ENCODE measurements at regions not wholly inside any gene's neighbourhood (a gene's known extent, or its start where the extent isn't known, plus 50 kb on each side); places are given as distances from the start of the nearest gene placed in this dataset.

- TF ChIP-seq CTCF (IDR thresholded peaks at IDR 0.05; ENCODE audit: poor library complexity, severe bottlenecking) (no peak), REST (IDR thresholded peaks at IDR 0.05; ENCODE audit: borderline replicate concordance) (no peak), EP300 (conservative IDR thresholded peaks at IDR 0.05; ENCODE audit: poor library complexity, severe bottlenecking) (no peak), EZH2 (IDR thresholded peaks at IDR 0.05; ENCODE audit: borderline replicate concordance, insufficient read depth, low read length, poor library complexity, severe bottlenecking) (no peak), TAF1 (IDR thresholded peaks at IDR 0.05; ENCODE audit: low read depth) (no peak)
Observed at GRCh38 chr5:172543484-172544298, 89.4 kb upstream of the SH3PXD2B start.

Measured in neural cell (in vitro differentiated cells).